GM23338 (cell line): ENCODE measurements at regions not wholly inside any gene's neighbourhood (a gene's known extent, or its start where the extent isn't known, plus 50 kb on each side); places are given as distances from the start of the nearest gene placed in this dataset.

Source experiments
- ATAC-seq: fragments of 200-7000 bp; cut with Tn5 transposase; 3 replicates; pipeline ENCODE4 v1.9.1; 2020
- DNase-seq: peaks from one replicate; pipeline ENCODE4 v3.0.0-alpha.2; 2015; ENCODE audit warnings: low spot score
- H2AFZ ChIP-seq: fragments of 200-600 bp; sonication (generic); 2 replicates; pipeline ENCODE4 v1.8.0; 2016; ENCODE audit warnings: antibody characterized with exemption, mild to moderate bottlenecking, moderate library complexity
- H3F3A ChIP-seq: fragments of 200-600 bp; sonication (generic); replicated peaks from 2 replicates; pipeline ENCODE4 v1.8.0; 2017; ENCODE audit warnings: antibody characterized with exemption, mixed run types, low read depth
- H3K27ac ChIP-seq: fragments of 200-600 bp; sonication (generic); 2 replicates; pipeline ENCODE4 v1.6.1; 2016; ENCODE audit warnings: low read depth
- H3K27me3 ChIP-seq: fragments of 200-600 bp; sonication (generic); 2 replicates; pipeline ENCODE4 v1.8.0; 2016; ENCODE audit warnings: mild to moderate bottlenecking, mixed run types, moderate library complexity; ENCODE audit not compliant: insufficient read depth
- H3K36me3 ChIP-seq: fragments of 200-600 bp; sonication (generic); 2 replicates; pipeline ENCODE4 v1.8.0; 2016; ENCODE audit warnings: mild to moderate bottlenecking; ENCODE audit not compliant: insufficient read depth
- H3K4me1 ChIP-seq: fragments of 200-600 bp; sonication (generic); 2 replicates; pipeline ENCODE4 v1.8.0; 2016; ENCODE audit warnings: mild to moderate bottlenecking, moderate library complexity; ENCODE audit not compliant: insufficient read depth
- H3K4me2 ChIP-seq: fragments of 200-600 bp; sonication (generic); 2 replicates; pipeline ENCODE4 v1.7.1; 2017; ENCODE audit warnings: mixed run types
- H3K4me3 ChIP-seq: fragments of 200-600 bp; sonication (generic); 2 replicates; pipeline ENCODE4 v1.6.1; 2016; ENCODE audit warnings: mixed run types
- H3K79me2 ChIP-seq: fragments of 200-600 bp; sonication (generic); replicated peaks from 2 replicates; pipeline ENCODE4 v1.8.0; 2017; ENCODE audit warnings: mild to moderate bottlenecking; ENCODE audit not compliant: insufficient read depth
- H3K9me2 ChIP-seq: fragments of 200-600 bp; sonication (generic); 2 replicates; pipeline ENCODE4 v1.8.0; 2017; ENCODE audit not compliant: insufficient read depth
- H4K20me1 ChIP-seq: fragments of 200-600 bp; sonication (generic); replicated peaks from 2 replicates; pipeline ENCODE4 v1.8.0; 2017; ENCODE audit warnings: mild to moderate bottlenecking; ENCODE audit not compliant: insufficient read depth
- H3K27ac Mint-ChIP-seq: 2 replicates; pipeline ENCODE4 v1.8.0; 2020; ENCODE audit warnings: inconsistent platforms, mild to moderate bottlenecking, moderate library complexity, mixed read lengths
- H3K27me3 Mint-ChIP-seq: 3 replicates; pipeline ENCODE4 v1.8.0; 2022; ENCODE audit warnings: low read depth, mild to moderate bottlenecking, moderate library complexity, mixed read lengths, inconsistent platforms; ENCODE audit not compliant: insufficient read depth, poor library complexity
- H3K36me3 Mint-ChIP-seq: 3 replicates; pipeline ENCODE4 v1.8.0; 2021; ENCODE audit warnings: low read depth, mild to moderate bottlenecking, inconsistent platforms, moderate library complexity, mixed read lengths
- H3K4me1 Mint-ChIP-seq: 3 replicates; pipeline ENCODE4 v1.8.0; 2020; ENCODE audit warnings: mild to moderate bottlenecking, inconsistent platforms, mixed read lengths
- H3K4me3 Mint-ChIP-seq: 3 replicates; pipeline ENCODE4 v1.8.0; 2021; ENCODE audit warnings: moderate library complexity, mild to moderate bottlenecking, inconsistent platforms, mixed read lengths
- H3K9me3 Mint-ChIP-seq: 3 replicates; pipeline ENCODE4 v1.8.0; 2020; ENCODE audit warnings: moderate library complexity, mild to moderate bottlenecking, inconsistent platforms, mixed read lengths
- CREB1 ChIP-seq: fragments of 250-450 bp; sonication (Bioruptor Pico); IDR thresholded peaks from 2 replicates; pipeline ENCODE4 v1.5.0; 2020; ENCODE audit warnings: low read depth, mild to moderate bottlenecking, moderate library complexity
- CTCF ChIP-seq, 2 experiments: fragments of 200-600 bp in 1 of 2; sonication (generic) in 1 of 2; conservative IDR thresholded peaks; 2 replicates each; pipeline versions ENCODE4 v1.5.1 to v1.6.1; 2016 to 2017; ENCODE audit warnings: antibody characterized with exemption in 2 of 2, low read depth in 2 of 2, mild to moderate bottlenecking in 2 of 2, moderate library complexity in 1 of 2
- JUNB ChIP-seq: IDR thresholded peaks from one replicate; pipeline ENCODE4 v1.6.1; 2016; ENCODE audit warnings: antibody characterized with exemption; ENCODE audit not compliant: unreplicated experiment
- POLR2AphosphoS5 ChIP-seq: IDR thresholded peaks from 2 replicates; pipeline ENCODE4 v1.6.1; 2016; ENCODE audit warnings: antibody characterized with exemption, low read depth
- ZNF331 ChIP-seq: fragments of 250-450 bp; sonication (Bioruptor Pico); IDR thresholded peaks from 2 replicates; pipeline ENCODE4 v1.5.0; 2020; ENCODE audit warnings: low read depth, mild to moderate bottlenecking, moderate library complexity
- TF ChIP-seq, protein P1 (sequence below): fragments of 250-450 bp; sonication (Bioruptor Pico); IDR thresholded peaks from 2 replicates; pipeline ENCODE4 v1.5.0; 2020; ENCODE audit warnings: mild to moderate bottlenecking, moderate library complexity

DNA sequence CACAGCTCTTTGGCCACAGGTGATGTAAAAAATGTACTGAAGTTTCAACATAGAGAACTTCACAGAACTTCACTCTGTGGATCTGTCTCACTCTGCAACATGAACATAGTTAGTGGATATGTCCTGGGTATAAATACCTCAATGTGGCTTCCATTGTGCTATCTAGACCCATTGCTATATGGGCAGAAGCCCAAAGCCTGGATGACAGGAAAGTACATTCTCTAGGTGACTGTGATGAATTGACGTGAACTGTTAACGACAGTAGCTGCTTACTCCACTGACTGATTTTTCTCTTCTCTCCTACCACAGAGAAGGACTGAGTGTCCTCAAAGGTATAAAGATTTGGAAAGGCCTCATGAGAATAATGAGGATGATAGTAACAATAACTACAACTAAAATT, 270.1 kb upstream of the FTMT start:
- Histone ChIP-seq H3K4me3 (no peak overlapping the region), H2AFZ (no peak overlapping the region), H3F3A (no peaks in the 10 kb centered on the region), H3K36me3 (no peaks in the 10 kb centered on the region), H4K20me1 (no peaks in the 10 kb centered on the region), H3K9me2 (no peaks in the 10 kb centered on the region), H3K4me1 (no peaks in the 10 kb centered on the region), H3K4me2 (no peak overlapping the region), H3K27ac (no peak overlapping the region), H3K27me3 (no peaks in the 10 kb centered on the region), H3K79me2 (no peaks in the 10 kb centered on the region)
- no peaks in the 10 kb centered on the region for H3K4me1 Mint-ChIP-seq
- H3K27me3 Mint-ChIP-seq: peaks cover 2% of the 10 kb centered on the region
- H3K27ac Mint-ChIP-seq: no peak overlapping the region
- no peak for ATAC-seq
- H3K4me3 Mint-ChIP-seq: no peak overlapping the region
- no peak for DNase-seq
- H3K9me3 Mint-ChIP-seq: no peaks in the 10 kb centered on the region
- no peaks in the 10 kb centered on the region for H3K36me3 Mint-ChIP-seq
- no peak for TF ChIP-seq CTCF (conservative IDR thresholded peaks at IDR 0.05; ENCODE audit: low read depth in 2 of 2)
- TF ChIP-seq CREB1: no peak
- TF ChIP-seq ZNF331 (CRISPR knock-in tag): no peak
- no peak for TF ChIP-seq JUNB
- TF ChIP-seq, protein P1, sequence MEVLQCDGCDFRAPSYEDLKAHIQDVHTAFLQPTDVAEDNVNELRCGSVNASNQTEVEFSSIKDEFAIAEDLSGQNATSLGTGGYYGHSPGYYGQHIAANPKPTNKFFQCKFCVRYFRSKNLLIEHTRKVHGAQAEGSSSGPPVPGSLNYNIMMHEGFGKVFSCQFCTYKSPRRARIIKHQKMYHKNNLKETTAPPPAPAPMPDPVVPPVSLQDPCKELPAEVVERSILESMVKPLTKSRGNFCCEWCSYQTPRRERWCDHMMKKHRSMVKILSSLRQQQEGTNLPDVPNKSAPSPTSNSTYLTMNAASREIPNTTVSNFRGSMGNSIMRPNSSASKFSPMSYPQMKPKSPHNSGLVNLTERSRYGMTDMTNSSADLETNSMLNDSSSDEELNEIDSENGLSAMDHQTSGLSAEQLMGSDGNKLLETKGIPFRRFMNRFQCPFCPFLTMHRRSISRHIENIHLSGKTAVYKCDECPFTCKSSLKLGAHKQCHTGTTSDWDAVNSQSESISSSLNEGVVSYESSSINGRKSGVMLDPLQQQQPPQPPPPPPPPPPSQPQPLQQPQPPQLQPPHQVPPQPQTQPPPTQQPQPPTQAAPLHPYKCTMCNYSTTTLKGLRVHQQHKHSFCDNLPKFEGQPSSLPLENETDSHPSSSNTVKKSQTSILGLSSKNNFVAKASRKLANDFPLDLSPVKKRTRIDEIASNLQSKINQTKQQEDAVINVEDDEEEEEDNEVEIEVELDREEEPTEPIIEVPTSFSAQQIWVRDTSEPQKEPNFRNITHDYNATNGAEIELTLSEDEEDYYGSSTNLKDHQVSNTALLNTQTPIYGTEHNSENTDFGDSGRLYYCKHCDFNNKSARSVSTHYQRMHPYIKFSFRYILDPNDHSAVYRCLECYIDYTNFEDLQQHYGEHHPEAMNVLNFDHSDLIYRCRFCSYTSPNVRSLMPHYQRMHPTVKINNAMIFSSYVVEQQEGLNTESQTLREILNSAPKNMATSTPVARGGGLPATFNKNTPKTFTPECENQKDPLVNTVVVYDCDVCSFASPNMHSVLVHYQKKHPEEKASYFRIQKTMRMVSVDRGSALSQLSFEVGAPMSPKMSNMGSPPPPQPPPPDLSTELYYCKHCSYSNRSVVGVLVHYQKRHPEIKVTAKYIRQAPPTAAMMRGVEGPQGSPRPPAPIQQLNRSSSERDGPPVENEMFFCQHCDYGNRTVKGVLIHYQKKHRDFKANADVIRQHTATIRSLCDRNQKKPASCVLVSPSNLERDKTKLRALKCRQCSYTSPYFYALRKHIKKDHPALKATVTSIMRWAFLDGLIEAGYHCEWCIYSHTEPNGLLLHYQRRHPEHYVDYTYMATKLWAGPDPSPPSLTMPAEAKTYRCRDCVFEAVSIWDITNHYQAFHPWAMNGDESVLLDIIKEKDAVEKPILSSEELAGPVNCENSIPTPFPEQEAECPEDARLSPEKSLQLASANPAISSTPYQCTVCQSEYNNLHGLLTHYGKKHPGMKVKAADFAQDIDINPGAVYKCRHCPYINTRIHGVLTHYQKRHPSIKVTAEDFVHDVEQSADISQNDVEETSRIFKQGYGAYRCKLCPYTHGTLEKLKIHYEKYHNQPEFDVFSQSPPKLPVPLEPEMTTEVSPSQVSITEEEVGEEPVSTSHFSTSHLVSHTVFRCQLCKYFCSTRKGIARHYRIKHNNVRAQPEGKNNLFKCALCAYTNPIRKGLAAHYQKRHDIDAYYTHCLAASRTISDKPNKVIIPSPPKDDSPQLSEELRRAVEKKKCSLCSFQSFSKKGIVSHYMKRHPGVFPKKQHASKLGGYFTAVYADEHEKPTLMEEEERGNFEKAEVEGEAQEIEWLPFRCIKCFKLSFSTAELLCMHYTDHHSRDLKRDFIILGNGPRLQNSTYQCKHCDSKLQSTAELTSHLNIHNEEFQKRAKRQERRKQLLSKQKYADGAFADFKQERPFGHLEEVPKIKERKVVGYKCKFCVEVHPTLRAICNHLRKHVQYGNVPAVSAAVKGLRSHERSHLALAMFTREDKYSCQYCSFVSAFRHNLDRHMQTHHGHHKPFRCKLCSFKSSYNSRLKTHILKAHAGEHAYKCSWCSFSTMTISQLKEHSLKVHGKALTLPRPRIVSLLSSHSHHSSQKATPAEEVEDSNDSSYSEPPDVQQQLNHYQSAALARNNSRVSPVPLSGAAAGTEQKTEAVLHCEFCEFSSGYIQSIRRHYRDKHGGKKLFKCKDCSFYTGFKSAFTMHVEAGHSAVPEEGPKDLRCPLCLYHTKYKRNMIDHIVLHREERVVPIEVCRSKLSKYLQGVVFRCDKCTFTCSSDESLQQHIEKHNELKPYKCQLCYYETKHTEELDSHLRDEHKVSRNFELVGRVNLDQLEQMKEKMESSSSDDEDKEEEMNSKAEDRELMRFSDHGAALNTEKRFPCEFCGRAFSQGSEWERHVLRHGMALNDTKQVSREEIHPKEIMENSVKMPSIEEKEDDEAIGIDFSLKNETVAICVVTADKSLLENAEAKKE (CRISPR knock-in tag): no peak
- TF ChIP-seq POLR2AphosphoS5: no peak
